NT2/D1 (cell line): ENCODE measurements at regions not wholly inside any gene's neighbourhood (a gene's known extent, or its start where the extent isn't known, plus 50 kb on each side); places are given as distances from the start of the nearest gene placed in this dataset.

Experiments
- DNase-seq: peaks from one replicate; pipeline ENCODE4 v3.0.0-alpha.2; 2011; ENCODE audit warnings: low read depth, low spot score
- H3K27me3 ChIP-seq: 2 replicates; pipeline ENCODE4 v1.6.0; 2011; ENCODE audit warnings: mild to moderate bottlenecking; ENCODE audit not compliant: insufficient read length, insufficient read depth
- H3K36me3 ChIP-seq: 2 replicates; pipeline ENCODE4 v1.6.1; 2011; ENCODE audit warnings: mild to moderate bottlenecking, low read length, mixed read lengths; ENCODE audit not compliant: insufficient read depth, insufficient read length
- H3K4me1 ChIP-seq: 2 replicates; pipeline ENCODE4 v1.5.1; 2011; ENCODE audit not compliant: insufficient read depth, insufficient read length
- H3K4me3 ChIP-seq: 2 replicates; pipeline ENCODE4 v1.5.1; 2011; ENCODE audit warnings: low read depth; ENCODE audit not compliant: insufficient read length
- H3K9ac ChIP-seq: 2 replicates; pipeline ENCODE4 v1.6.0; 2011; ENCODE audit warnings: low read depth; ENCODE audit not compliant: insufficient read length
- H3K9me3 ChIP-seq: 2 replicates; pipeline ENCODE4 v1.5.1; 2011; ENCODE audit warnings: mild to moderate bottlenecking, low read length; ENCODE audit not compliant: insufficient read depth
- SUZ12 ChIP-seq: IDR thresholded peaks from 2 replicates; pipeline ENCODE4 v1.6.1; 2011; ENCODE audit not compliant: insufficient read length, insufficient read depth; ENCODE audit errors: extremely low read depth
- YY1 ChIP-seq: IDR thresholded peaks from 2 replicates; pipeline ENCODE4 v1.6.1; 2011; ENCODE audit not compliant: insufficient read length, insufficient read depth
- ZNF274 ChIP-seq: IDR thresholded peaks from 2 replicates; pipeline ENCODE4 v1.6.1; 2011; ENCODE audit warnings: mild to moderate bottlenecking, low read depth, low read length

DNA sequence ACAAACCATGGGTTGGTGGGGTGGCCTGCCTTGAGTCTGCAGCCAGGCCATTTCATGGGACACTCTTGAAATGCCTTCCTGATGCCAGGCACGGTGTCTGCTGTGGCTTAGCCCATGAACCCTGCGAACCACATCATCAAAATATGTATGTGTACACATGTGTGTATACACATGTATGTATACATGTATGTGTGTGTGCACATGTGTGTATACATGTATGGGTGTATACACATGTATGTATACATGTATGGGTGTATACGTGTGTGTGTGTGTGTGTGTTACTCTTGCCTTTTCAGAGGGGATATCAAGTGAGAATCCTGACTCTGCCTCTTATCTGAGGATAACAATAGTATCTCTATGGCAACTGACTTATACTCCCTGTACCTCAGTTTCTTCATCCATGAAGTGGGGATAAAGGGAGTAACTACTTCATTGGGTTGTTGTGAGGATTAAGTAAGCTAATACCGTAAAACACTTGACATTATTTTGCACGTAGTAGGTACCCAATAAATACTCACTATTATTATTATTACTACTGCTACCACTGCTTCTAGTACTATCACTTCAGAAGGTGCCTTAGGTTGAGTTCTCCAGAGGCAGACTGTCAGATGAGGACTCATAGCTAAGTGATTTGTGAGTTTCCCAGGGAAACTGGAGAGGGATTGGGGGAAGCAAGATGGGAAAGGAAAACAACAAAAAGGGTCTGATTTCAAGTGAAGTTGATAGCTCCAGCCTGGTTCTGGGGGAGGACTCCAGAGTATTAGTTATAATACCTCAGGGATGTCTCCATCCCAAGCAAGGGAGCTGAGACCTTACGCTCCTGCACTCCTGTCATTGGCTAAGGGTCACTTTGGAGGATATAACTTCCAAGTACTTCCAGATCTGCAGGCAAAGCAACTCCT, 110.5 kb downstream of the VEGFA start:
- TF ChIP-seq ZNF274: no peak
- no peak for TF ChIP-seq YY1
- TF ChIP-seq SUZ12: no peak
- DNase-seq: no peak
- no peaks in the 10 kb centered on the region for H3K36me3 ChIP-seq
- no peaks in the 10 kb centered on the region for H3K9me3 ChIP-seq
- no peak overlapping the region for H3K9ac ChIP-seq
- no peak overlapping the region for H3K4me3 ChIP-seq
- peaks cover 7% of the 10 kb centered on the region for H3K4me1 ChIP-seq
- no peaks in the 10 kb centered on the region for H3K27me3 ChIP-seq

GRCh38 chr6:43879722-43880121, 109.7 kb downstream of the VEGFA start:
- Histone ChIP-seq H3K36me3 (no peaks in the 10 kb centered on the region), H3K4me3 (no peak overlapping the region), H3K27me3 (no peaks in the 10 kb centered on the region), H3K9ac (no peak overlapping the region), H3K4me1 (peaks cover 7% of the 10 kb centered on the region), H3K9me3 (no peaks in the 10 kb centered on the region)
- no peak for DNase-seq
- no peak for TF ChIP-seq SUZ12
- TF ChIP-seq YY1: no peak
- no peak for TF ChIP-seq ZNF274

DNA sequence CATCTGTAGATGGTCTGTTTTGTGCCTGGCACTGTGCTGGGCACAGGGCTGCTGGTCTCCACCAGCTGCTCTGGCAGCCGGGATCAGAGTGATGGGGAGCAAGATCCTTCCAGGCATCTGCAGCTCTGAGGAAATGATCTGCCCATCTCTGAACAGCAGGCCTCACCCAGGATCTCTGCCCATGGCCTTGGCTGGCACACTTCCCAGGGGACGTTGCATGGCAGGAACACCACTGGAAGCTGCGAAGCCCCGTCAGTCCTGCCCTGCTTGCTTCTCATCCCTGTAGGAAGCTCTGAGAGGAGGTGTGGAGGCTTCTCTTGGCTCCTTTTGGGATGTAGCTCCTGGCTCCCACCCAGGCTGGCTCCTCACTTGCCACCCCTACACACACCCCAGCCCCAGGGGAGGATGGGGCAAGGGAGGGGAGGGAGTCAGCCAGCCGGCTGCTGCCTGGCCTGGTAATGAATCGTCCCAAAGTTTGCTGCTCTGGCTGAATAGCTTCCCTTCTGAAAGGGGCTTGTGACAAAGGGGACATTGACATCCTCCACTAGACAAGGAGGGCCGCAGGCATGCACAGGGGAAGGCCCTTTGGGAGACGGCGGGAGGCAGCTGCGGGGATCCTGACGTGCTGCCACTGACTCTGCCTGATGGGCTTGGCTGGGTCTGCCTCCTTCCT, 108.9 kb downstream of the VEGFA start:
- TF ChIP-seq SUZ12: no peak
- no peak for TF ChIP-seq ZNF274
- TF ChIP-seq YY1: no peak
- Histone ChIP-seq H3K27me3 (no peaks in the 10 kb centered on the region), H3K36me3 (no peaks in the 10 kb centered on the region), H3K4me1 (peaks cover 8% of the 10 kb centered on the region), H3K9me3 (no peaks in the 10 kb centered on the region), H3K4me3 (no peak overlapping the region), H3K9ac (no peak overlapping the region)
- no peak for DNase-seq

DNA sequence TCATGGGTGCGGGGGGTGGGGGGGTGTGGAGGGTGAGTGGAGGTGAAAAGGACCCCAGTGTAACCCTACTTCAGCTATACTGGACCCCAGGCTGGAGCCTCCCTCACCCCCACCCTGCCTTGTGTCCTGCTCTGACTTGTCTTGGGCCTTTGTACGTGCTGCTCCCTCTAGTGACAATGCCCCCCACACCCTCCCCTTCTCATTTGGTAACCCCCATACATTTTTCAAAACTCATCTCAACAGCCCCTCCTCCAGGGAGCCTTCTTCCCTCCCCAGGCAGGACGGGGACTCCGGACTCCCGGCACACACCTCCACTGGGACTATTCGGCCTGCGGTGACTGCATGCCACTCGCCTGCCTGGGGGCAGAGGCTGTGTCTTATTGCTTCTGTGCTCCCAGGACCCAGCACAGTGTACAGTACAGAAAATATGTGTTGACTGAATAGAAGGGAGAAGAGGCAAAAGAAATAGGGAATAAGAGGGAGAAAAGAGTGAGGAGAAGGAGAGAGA, 108.2 kb downstream of the VEGFA start:
- H3K27me3 ChIP-seq: no peaks in the 10 kb centered on the region
- TF ChIP-seq YY1: no peak
- no peaks in the 10 kb centered on the region for H3K9me3 ChIP-seq
- H3K9ac ChIP-seq: no peak overlapping the region
- no peak overlapping the region for H3K4me3 ChIP-seq
- H3K36me3 ChIP-seq: no peaks in the 10 kb centered on the region
- H3K4me1 ChIP-seq: peaks cover 4% of the 10 kb centered on the region
- DNase-seq: no peak

DNA sequence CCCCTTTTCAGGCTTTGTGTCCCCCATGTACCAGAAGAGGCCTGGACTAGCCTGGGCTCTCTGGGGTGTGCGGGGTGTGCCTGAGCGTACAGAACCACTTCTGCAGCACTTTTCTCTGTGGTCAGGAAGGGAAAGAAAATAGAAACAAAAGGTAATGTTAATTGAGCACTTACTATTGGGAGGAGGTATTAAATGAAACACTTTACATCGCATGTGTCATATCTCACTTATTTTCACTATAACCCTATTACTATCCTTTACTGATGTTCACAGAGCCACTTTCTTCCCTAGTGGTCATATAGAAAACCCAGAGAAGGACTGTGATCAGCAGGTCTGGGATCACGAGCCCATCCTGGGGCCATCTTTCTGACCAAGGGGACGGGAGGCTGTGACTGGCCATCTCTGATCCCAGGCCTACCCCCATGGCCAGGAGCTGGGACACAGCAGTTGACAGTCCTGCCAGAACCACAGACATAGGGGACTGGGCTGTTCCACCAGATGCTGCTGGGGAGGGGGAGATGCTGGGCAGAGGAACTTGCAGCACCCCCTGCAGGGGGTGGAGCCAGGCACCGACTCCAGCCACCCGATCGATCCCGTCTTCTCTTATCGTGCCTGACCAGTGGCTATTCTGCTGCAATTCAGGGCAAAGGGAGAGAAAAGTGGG, 107.6 kb downstream of the VEGFA start:
- H3K9ac ChIP-seq: no peak overlapping the region
- H3K27me3 ChIP-seq: no peaks in the 10 kb centered on the region
- H3K36me3 ChIP-seq: no peaks in the 10 kb centered on the region
- H3K4me3 ChIP-seq: no peak overlapping the region
- H3K4me1 ChIP-seq: peaks cover 4% of the 10 kb centered on the region
- no peaks in the 10 kb centered on the region for H3K9me3 ChIP-seq
- TF ChIP-seq SUZ12 (no peak), ZNF274 (no peak), YY1 (no peak)
- no peak for DNase-seq

DNA sequence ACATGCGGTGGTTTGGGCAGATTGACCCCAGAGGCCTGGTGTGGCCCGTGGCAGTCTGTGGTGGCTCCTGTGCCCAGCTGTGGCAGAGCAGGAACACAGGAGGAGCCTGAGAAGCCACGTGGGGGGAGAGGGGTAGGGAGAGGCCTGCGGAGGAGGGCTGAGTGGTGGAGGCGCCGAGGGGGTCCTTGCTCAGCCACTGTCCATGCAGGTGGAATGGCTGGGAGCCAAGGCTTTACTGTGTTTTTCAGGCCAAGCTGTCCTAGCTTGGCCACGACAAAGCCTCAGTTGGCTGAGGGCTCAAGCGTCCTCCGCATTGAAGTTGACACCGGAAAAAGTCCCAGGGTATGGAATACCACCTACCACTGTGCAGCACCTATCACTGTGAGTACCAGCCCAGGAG, 107.0 kb downstream of the VEGFA start:
- H3K9me3 ChIP-seq: no peaks in the 10 kb centered on the region
- H3K4me3 ChIP-seq: no peak overlapping the region
- TF ChIP-seq YY1 (no peak), SUZ12 (no peak), ZNF274 (no peak)
- peaks cover 4% of the 10 kb centered on the region for H3K4me1 ChIP-seq
- no peaks in the 10 kb centered on the region for H3K36me3 ChIP-seq
- no peak for DNase-seq
- H3K9ac ChIP-seq: no peak overlapping the region
- no peaks in the 10 kb centered on the region for H3K27me3 ChIP-seq

DNA sequence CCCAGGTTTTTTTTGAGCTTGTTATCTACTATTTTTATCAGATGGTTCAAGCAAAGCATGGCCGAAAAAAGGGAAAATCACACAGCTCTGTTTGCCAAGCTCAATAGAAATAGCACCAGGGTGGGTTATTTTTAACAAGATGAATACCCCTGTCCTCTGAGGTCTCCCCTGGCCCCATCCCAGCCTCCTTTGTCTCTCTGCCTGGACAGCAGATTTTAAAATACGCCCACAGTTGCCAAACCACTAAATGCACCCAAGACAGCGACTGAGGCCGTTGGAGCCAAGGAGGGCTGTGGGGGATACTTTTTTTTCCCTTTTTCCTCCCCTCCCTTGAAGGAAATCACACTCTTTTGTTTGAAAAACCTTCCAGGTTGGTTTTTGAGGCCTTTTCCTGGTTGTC, 106.6 kb downstream of the VEGFA start:
- TF ChIP-seq YY1: no peak
- TF ChIP-seq SUZ12: no peak
- TF ChIP-seq ZNF274: no peak
- DNase-seq: no peak
- Histone ChIP-seq H3K9me3 (no peaks in the 10 kb centered on the region), H3K9ac (no peak overlapping the region), H3K4me1 (peaks cover 4% of the 10 kb centered on the region), H3K27me3 (no peaks in the 10 kb centered on the region), H3K36me3 (no peaks in the 10 kb centered on the region), H3K4me3 (no peak overlapping the region)
